Activated CD4-positive, alpha-beta T cell treated with anti-CD3 and anti-CD28 coated beads, Interleukin-2, amount 10 ng/mL, durations not matched to agents 24 days and 14 days (primary cell): ENCODE measurements at regions not wholly inside any gene's neighbourhood (a gene's known extent, or its start where the extent isn't known, plus 50 kb on each side); places are given as distances from the start of the nearest gene placed in this dataset.
A peak's percentile ranks its signal among the peaks of the same experiment; 100 is the strongest.
"Not testable (repeated sequence)": the region's sequence is repeated elsewhere in the genome, so short reads cannot be mapped to it uniquely, and the experiment has no call there.

Experiments used
- DNase-seq: peaks from one replicate; pipeline ENCODE4 v3.0.0; 2022
- H3K27ac Mint-ChIP-seq: one replicate; pipeline ENCODE4 v1.8.0; 2022; ENCODE audit warnings: mild to moderate bottlenecking, mixed read lengths
- H3K27me3 Mint-ChIP-seq: one replicate; pipeline ENCODE4 v1.8.0; 2022; ENCODE audit warnings: mixed read lengths
- H3K36me3 Mint-ChIP-seq: one replicate; pipeline ENCODE4 v1.8.0; 2022; ENCODE audit warnings: low read depth, mild to moderate bottlenecking, mixed read lengths
- H3K4me1 Mint-ChIP-seq: one replicate; pipeline ENCODE4 v1.8.0; 2021; ENCODE audit warnings: mixed read lengths
- H3K4me3 Mint-ChIP-seq: one replicate; pipeline ENCODE4 v1.8.0; 2022; ENCODE audit warnings: mild to moderate bottlenecking, moderate library complexity, mixed read lengths
- H3K9me3 Mint-ChIP-seq: one replicate; pipeline ENCODE4 v1.8.0; 2021; ENCODE audit warnings: mixed read lengths
- intact Hi-C: fragments of 100-400 bp; cut with micrococcal nuclease; formaldehyde crosslinking; loops from one replicate; pipeline ENCODE4 v1.15.1; 2023

GRCh38 chrX:768596-768995 is 138.0 kb downstream of the SHOX start:
- Mint-ChIP-seq H3K4me3 (no peak overlapping the region), H3K4me1 (no peaks in the 10 kb centered on the region)
- DNase-seq: no peak

GRCh38 chrX:758917-759316 is 128.3 kb downstream of the SHOX start:
- Mint-ChIP-seq H3K36me3 (no peaks in the 10 kb centered on the region), H3K9me3 (peaks cover 5% of the 10 kb centered on the region), H3K4me1 (no peaks in the 10 kb centered on the region), H3K27me3 (no peaks in the 10 kb centered on the region), H3K4me3 (no peak overlapping the region), H3K27ac (no peak overlapping the region)
- intact Hi-C loops: no loop called here
- DNase-seq: no peak

More at GRCh38 chrX:768596-768995, 138.0 kb downstream of the SHOX start:
- H3K27ac Mint-ChIP-seq: no peak overlapping the region
- H3K27me3 Mint-ChIP-seq: no peaks in the 10 kb centered on the region
- no peaks in the 10 kb centered on the region for H3K36me3 Mint-ChIP-seq
- intact Hi-C loops: no loop called here
- H3K9me3 Mint-ChIP-seq: peaks cover 4% of the 10 kb centered on the region

GRCh38 chrX:750812-751211 is 120.2 kb downstream of the SHOX start:
- H3K27me3 Mint-ChIP-seq: no peaks in the 10 kb centered on the region
- H3K9me3 Mint-ChIP-seq: no peaks in the 10 kb centered on the region
- intact Hi-C loops: no loop called here
- H3K4me3 Mint-ChIP-seq: no peak overlapping the region
- no peak for DNase-seq
- H3K36me3 Mint-ChIP-seq: no peaks in the 10 kb centered on the region
- no peak overlapping the region for H3K27ac Mint-ChIP-seq
- no peaks in the 10 kb centered on the region for H3K4me1 Mint-ChIP-seq

- H3K4me1 Mint-ChIP-seq: no peaks in the 10 kb centered on the region
Measured at GRCh38 chrX:750263-750662, 119.7 kb downstream of the SHOX start.

GRCh38 chrX:747176-747575 is 116.6 kb downstream of the SHOX start:
- no peak for DNase-seq

More at GRCh38 chrX:750263-750662, 119.7 kb downstream of the SHOX start:
- intact Hi-C loops: no loop called here
- no peak overlapping the region for H3K27ac Mint-ChIP-seq
- H3K9me3 Mint-ChIP-seq: no peaks in the 10 kb centered on the region
- DNase-seq: peak; percentile 58
- no peaks in the 10 kb centered on the region for H3K27me3 Mint-ChIP-seq
- no peaks in the 10 kb centered on the region for H3K36me3 Mint-ChIP-seq
- H3K4me3 Mint-ChIP-seq: no peak overlapping the region

GRCh38 chrX:739611-740010 is 109.0 kb downstream of the SHOX start:
- intact Hi-C loops: no loop called here
- no peaks in the 10 kb centered on the region for H3K36me3 Mint-ChIP-seq
- H3K9me3 Mint-ChIP-seq: peaks cover 7% of the 10 kb centered on the region
- DNase-seq: no peak
- no peak overlapping the region for H3K27ac Mint-ChIP-seq
- H3K27me3 Mint-ChIP-seq: no peaks in the 10 kb centered on the region
- H3K4me3 Mint-ChIP-seq: no peak overlapping the region
- no peaks in the 10 kb centered on the region for H3K4me1 Mint-ChIP-seq

More at GRCh38 chrX:747176-747575, 116.6 kb downstream of the SHOX start:
- Mint-ChIP-seq H3K36me3 (no peaks in the 10 kb centered on the region), H3K9me3 (no peaks in the 10 kb centered on the region), H3K4me3 (no peak overlapping the region), H3K27me3 (no peaks in the 10 kb centered on the region), H3K27ac (no peak overlapping the region), H3K4me1 (no peaks in the 10 kb centered on the region)
- intact Hi-C loops: no loop called here

GRCh38 chrX:737021-737420 is 106.4 kb downstream of the SHOX start:
- H3K27ac Mint-ChIP-seq, H3K9me3 Mint-ChIP-seq, H3K36me3 Mint-ChIP-seq, H3K27me3 Mint-ChIP-seq, H3K4me1 Mint-ChIP-seq, DNase-seq, H3K4me3 Mint-ChIP-seq, intact Hi-C loops: not testable (repeated sequence)

GRCh38 chrX:734362-734761 is 103.8 kb downstream of the SHOX start:
- no peaks in the 10 kb centered on the region for H3K9me3 Mint-ChIP-seq
- DNase-seq: no peak
- no peak overlapping the region for H3K4me3 Mint-ChIP-seq
- intact Hi-C loops: no loop called here
- no peaks in the 10 kb centered on the region for H3K36me3 Mint-ChIP-seq
- no peaks in the 10 kb centered on the region for H3K4me1 Mint-ChIP-seq
- no peak overlapping the region for H3K27ac Mint-ChIP-seq
- H3K27me3 Mint-ChIP-seq: no peaks in the 10 kb centered on the region

GRCh38 chrX:733961-734360 is 103.4 kb downstream of the SHOX start:
- DNase-seq: no peak
- Mint-ChIP-seq H3K36me3 (no peaks in the 10 kb centered on the region), H3K4me1 (no peaks in the 10 kb centered on the region), H3K27me3 (no peaks in the 10 kb centered on the region), H3K4me3 (no peak overlapping the region), H3K27ac (no peak overlapping the region), H3K9me3 (no peaks in the 10 kb centered on the region)
- intact Hi-C loops: no loop called here

- Mint-ChIP-seq H3K9me3 (peaks cover 3% of the 10 kb centered on the region), H3K4me3 (no peak overlapping the region), H3K4me1 (no peaks in the 10 kb centered on the region), H3K27me3 (no peaks in the 10 kb centered on the region), H3K36me3 (no peaks in the 10 kb centered on the region), H3K27ac (no peak overlapping the region)
- DNase-seq: no peak
- intact Hi-C loops: no loop called here
Measured at GRCh38 chrX:729583-730409, 99.2 kb downstream of the SHOX start.

- DNase-seq, H3K4me3 Mint-ChIP-seq, H3K36me3 Mint-ChIP-seq, intact Hi-C loops, H3K27ac Mint-ChIP-seq, H3K4me1 Mint-ChIP-seq, H3K27me3 Mint-ChIP-seq, H3K9me3 Mint-ChIP-seq: not testable (repeated sequence)
Measured at GRCh38 chrX:729101-729500, 98.5 kb downstream of the SHOX start.

GRCh38 chrX:728639-729038 is 98.0 kb downstream of the SHOX start:
- H3K36me3 Mint-ChIP-seq, H3K4me3 Mint-ChIP-seq, intact Hi-C loops, H3K27me3 Mint-ChIP-seq, H3K4me1 Mint-ChIP-seq, DNase-seq, H3K9me3 Mint-ChIP-seq, H3K27ac Mint-ChIP-seq: not testable (repeated sequence)

GRCh38 chrX:727738-728621 is 97.4 kb downstream of the SHOX start:
- no peak overlapping the region for H3K4me3 Mint-ChIP-seq
- DNase-seq: no peak
- no peaks in the 10 kb centered on the region for H3K36me3 Mint-ChIP-seq
- no peaks in the 10 kb centered on the region for H3K27me3 Mint-ChIP-seq
- intact Hi-C loops: no loop called here
- H3K27ac Mint-ChIP-seq: no peak overlapping the region
- peaks cover 8% of the 10 kb centered on the region for H3K9me3 Mint-ChIP-seq
- no peaks in the 10 kb centered on the region for H3K4me1 Mint-ChIP-seq

GRCh38 chrX:725971-726370 is 95.4 kb downstream of the SHOX start:
- Mint-ChIP-seq H3K4me3 (no peak overlapping the region), H3K27ac (no peak overlapping the region), H3K27me3 (no peaks in the 10 kb centered on the region), H3K4me1 (no peaks in the 10 kb centered on the region), H3K9me3 (peaks cover 8% of the 10 kb centered on the region), H3K36me3 (no peaks in the 10 kb centered on the region)
- intact Hi-C loops: no loop called here
- no peak for DNase-seq
